Suprapubic skin (tissue), 4 donors: ENCODE measurements at regions not wholly inside any gene's neighbourhood (a gene's known extent, or its start where the extent isn't known, plus 50 kb on each side); places are given as distances from the start of the nearest gene placed in this dataset.

ENCODE experiments used
- DNase-seq, 2 donors: peaks; one replicate each; pipeline ENCODE4 v3.0.0-alpha.2; 2019; ENCODE audit warnings: low spot score in 2 of 2
- H3K27ac ChIP-seq: fragments of 200-600 bp; sonication (generic); one replicate; pipeline ENCODE4 v1.5.1; 2019
- H3K27me3 ChIP-seq: fragments of 200-600 bp; sonication (generic); one replicate; pipeline ENCODE4 v1.5.1; 2019
- H3K36me3 ChIP-seq: fragments of 200-600 bp; sonication (generic); one replicate; pipeline ENCODE4 v1.5.1; 2019
- H3K4me1 ChIP-seq: fragments of 200-600 bp; sonication (generic); one replicate; pipeline ENCODE4 v1.5.1; 2019
- H3K4me3 ChIP-seq: fragments of 200-600 bp; sonication (generic); one replicate; pipeline ENCODE4 v1.5.1; 2019; ENCODE audit warnings: mild to moderate bottlenecking
- H3K9me3 ChIP-seq: fragments of 200-600 bp; sonication (generic); one replicate; pipeline ENCODE4 v1.5.1; 2019
- EP300 ChIP-seq: sonication (generic); formaldehyde crosslinking; IDR thresholded peaks from one replicate; pipeline ENCODE4 v1.6.1; 2017; ENCODE audit warnings: antibody characterized with exemption
- POLR2A ChIP-seq, 2 donors: fragments of 450-650 bp; IDR thresholded peaks; one replicate each; pipeline ENCODE4 v1.6.1; 2017; ENCODE audit warnings: antibody characterized with exemption in 2 of 2, mild to moderate bottlenecking in 2 of 2, moderate library complexity in 2 of 2
- POLR2AphosphoS5 ChIP-seq, 3 donors: sonication (generic); formaldehyde crosslinking; IDR thresholded peaks; one replicate each; pipeline ENCODE4 v1.6.1; 2017; ENCODE audit warnings: antibody characterized with exemption in 3 of 3
- WGBS: methylation state at CpG from one replicate; pipeline ENCODE4 v1.1.5; 2018; 5-methylcytosine and 5-hydroxymethylcytosine counted together
- TF ChIP-seq, protein P1 (sequence below), 2 donors: fragments of 200-600 bp in 1 of 2; fragments of 450-650 bp in 1 of 2; sonication (generic) in 1 of 2; IDR thresholded peaks; one replicate each; pipeline ENCODE4 v1.5.1; 2016 to 2019; ENCODE audit warnings: antibody characterized with exemption in 2 of 2, mild to moderate bottlenecking in 1 of 2, moderate library complexity in 1 of 2

DNA sequence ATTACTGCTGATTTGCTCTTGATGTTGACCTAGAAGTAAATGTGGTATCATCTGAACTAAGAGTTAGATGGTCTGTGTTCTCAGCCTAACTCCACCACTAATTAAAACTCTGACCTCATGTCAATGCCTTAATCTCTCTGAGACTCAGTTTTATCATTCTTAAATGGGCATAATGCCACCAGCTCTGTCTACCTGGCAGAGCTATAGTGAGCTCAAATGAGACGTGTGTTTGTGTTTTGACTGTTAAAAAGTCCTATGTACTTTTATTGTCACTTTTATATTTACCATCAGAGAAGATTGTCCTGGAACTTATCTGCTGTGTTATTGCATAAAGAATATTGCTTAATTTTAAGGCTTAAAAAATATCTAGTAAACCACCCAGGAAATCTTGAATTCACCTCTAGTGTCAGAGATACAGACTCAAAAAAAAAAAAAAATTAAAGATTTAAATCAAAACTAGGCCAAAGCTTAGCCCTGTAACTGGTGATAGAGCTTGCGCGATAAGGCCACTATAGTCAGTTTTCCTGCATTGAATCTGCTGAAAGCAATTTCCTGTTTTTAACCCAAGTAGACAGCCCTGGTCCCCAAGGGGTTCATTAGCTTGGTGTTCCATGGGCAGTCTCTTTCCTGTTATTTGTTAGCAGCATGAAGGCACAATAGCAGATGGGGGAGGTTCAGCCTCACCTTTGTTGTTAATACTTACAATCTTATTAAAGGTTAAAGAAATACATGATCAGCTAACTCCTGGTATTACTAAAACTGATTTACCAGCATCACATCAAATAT lies 261.8 kb downstream of the ATP23 start:
- no peak for TF ChIP-seq POLR2AphosphoS5 (IDR thresholded peaks at IDR 0.05)
- TF ChIP-seq, protein P1, sequence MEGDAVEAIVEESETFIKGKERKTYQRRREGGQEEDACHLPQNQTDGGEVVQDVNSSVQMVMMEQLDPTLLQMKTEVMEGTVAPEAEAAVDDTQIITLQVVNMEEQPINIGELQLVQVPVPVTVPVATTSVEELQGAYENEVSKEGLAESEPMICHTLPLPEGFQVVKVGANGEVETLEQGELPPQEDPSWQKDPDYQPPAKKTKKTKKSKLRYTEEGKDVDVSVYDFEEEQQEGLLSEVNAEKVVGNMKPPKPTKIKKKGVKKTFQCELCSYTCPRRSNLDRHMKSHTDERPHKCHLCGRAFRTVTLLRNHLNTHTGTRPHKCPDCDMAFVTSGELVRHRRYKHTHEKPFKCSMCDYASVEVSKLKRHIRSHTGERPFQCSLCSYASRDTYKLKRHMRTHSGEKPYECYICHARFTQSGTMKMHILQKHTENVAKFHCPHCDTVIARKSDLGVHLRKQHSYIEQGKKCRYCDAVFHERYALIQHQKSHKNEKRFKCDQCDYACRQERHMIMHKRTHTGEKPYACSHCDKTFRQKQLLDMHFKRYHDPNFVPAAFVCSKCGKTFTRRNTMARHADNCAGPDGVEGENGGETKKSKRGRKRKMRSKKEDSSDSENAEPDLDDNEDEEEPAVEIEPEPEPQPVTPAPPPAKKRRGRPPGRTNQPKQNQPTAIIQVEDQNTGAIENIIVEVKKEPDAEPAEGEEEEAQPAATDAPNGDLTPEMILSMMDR (IDR thresholded peaks at IDR 0.05) = no peak
- H3K4me3 ChIP-seq = no peak overlapping the region
- no peak overlapping the region for H3K27ac ChIP-seq
- H3K4me1 ChIP-seq = no peaks in the 10 kb centered on the region
- no peaks in the 10 kb centered on the region for H3K27me3 ChIP-seq
- DNase-seq = no peak
- H3K36me3 ChIP-seq = no peaks in the 10 kb centered on the region
- WGBS = 67% methylated on average over 3 of the region's 3 CpGs
- H3K9me3 ChIP-seq = no peaks in the 10 kb centered on the region

DNA sequence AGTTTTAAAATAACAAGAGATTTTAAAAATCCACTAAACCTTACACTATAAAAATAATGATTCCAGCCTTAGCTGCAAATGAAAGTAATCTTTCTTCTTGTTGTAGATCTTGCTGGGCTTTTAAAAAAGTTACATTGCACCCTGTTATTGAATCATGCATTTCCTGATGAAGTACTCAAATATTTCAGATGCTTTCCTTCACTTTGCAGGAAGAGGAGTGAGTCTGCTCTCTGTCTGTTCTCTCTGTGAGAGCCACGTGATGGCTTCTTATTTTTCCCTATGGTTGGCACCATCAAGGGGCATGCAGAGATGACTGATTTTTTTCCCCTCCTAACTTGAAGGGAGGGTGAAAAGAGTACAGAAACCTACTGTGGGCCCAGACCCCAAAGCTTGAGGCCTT lies 262.7 kb downstream of the ATP23 start:
- WGBS = 35% methylated on average over 1 of the region's 1 CpG
- H3K4me1 ChIP-seq = no peaks in the 10 kb centered on the region

DNA sequence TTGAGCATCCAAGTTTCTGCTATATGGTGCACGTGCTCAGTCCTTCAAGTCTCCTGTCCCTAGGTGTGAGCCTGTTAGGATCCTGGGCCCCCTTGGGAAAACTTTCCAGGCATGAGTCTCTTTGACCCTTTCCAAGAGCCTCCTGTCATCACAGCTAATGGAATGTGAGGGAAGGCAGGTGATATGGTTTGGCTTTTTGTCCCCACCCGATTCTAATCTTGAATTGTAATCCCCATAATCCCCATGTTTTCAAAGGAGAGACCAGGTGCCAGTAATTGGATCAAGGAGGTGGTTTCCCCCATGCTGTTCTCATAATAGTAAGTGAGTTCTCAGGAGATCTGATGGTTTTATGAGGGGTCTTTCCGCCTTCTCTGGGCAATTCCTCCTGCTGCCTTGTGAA lies 265.5 kb downstream of the ATP23 start:
- H3K4me1 ChIP-seq = no peaks in the 10 kb centered on the region
- no peaks in the 10 kb centered on the region for H3K36me3 ChIP-seq
- H3K4me3 ChIP-seq = no peak overlapping the region
- no peak overlapping the region for H3K27ac ChIP-seq
- H3K27me3 ChIP-seq = no peaks in the 10 kb centered on the region
- no peaks in the 10 kb centered on the region for H3K9me3 ChIP-seq
- no peak for DNase-seq
- no peak for TF ChIP-seq POLR2A (IDR thresholded peaks at IDR 0.05)
- TF ChIP-seq POLR2AphosphoS5 (IDR thresholded peaks at IDR 0.05) = no peak
- no peak for TF ChIP-seq EP300
- TF ChIP-seq, protein P1 (IDR thresholded peaks at IDR 0.05) = no peak
- WGBS = 84% methylated on average over 3 of the region's 3 CpGs

More for the DNA sequence above, 262.7 kb downstream of the ATP23 start:
- Histone ChIP-seq H3K9me3 (no peaks in the 10 kb centered on the region), H3K27me3 (no peaks in the 10 kb centered on the region), H3K4me3 (no peak overlapping the region), H3K27ac (no peak overlapping the region), H3K36me3 (no peaks in the 10 kb centered on the region)
- TF ChIP-seq EP300 (no peak), POLR2AphosphoS5 (IDR thresholded peaks at IDR 0.05) (no peak), POLR2A (IDR thresholded peaks at IDR 0.05) (no peak)
- TF ChIP-seq, protein P1 (IDR thresholded peaks at IDR 0.05) = no peak
- no peak for DNase-seq

DNA sequence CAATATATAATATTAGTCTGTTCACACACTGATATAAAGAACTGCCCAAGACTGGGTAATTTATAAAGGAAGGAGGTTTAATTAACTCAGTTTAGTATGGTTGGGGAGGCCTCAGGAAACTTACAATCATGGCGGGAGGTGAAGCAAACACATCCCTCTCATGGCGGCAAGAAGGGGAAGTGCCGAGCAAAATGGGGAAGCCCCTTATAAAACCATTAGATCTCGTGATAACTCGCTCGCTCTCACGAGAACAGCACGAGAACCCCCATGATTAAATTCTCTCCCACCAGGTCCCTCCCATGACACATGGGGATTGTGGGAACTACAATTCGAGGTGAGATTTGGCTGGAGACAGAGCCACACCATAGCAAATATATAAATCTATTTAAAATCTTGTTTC lies 269.8 kb downstream of the ATP23 start:
- no peaks in the 10 kb centered on the region for H3K27me3 ChIP-seq
- no peak overlapping the region for H3K27ac ChIP-seq
- TF ChIP-seq EP300 = no peak
- TF ChIP-seq, protein P1 (IDR thresholded peaks at IDR 0.05) = no peak
- TF ChIP-seq POLR2AphosphoS5 (IDR thresholded peaks at IDR 0.05) = no peak
- no peak for TF ChIP-seq POLR2A (IDR thresholded peaks at IDR 0.05)
- 94% methylated on average over 9 of the region's 9 CpGs for WGBS
- H3K4me3 ChIP-seq = no peak overlapping the region
- no peaks in the 10 kb centered on the region for H3K4me1 ChIP-seq
- no peaks in the 10 kb centered on the region for H3K36me3 ChIP-seq
- H3K9me3 ChIP-seq = no peaks in the 10 kb centered on the region
- DNase-seq = no peak

DNA sequence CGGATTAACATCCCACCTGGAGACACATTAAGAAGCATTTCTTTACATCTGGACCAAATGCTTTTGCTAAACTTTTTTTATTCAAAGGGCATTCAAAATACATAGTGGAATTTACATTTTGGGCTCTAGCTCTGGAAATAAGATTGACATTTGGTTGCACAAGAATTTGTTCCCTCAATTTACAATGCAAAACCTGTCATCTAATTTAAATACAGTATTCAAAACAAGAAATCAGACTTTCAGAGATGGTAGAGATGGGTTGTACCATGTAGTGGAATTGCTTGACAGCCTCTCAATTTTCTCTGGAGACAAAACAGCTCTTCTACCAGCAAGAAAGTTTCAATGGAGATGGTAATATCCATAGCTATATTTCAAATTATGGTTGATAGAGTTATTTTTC lies 275.8 kb downstream of the ATP23 start:
- Histone ChIP-seq H3K9me3 (no peaks in the 10 kb centered on the region), H3K27me3 (no peaks in the 10 kb centered on the region), H3K4me1 (no peaks in the 10 kb centered on the region), H3K27ac (no peak overlapping the region), H3K4me3 (no peak overlapping the region), H3K36me3 (no peaks in the 10 kb centered on the region)
- WGBS = 83% methylated on average over 1 of the region's 1 CpG
- no peak for DNase-seq
- TF ChIP-seq POLR2AphosphoS5 (IDR thresholded peaks at IDR 0.05) (no peak), POLR2A (IDR thresholded peaks at IDR 0.05) (no peak), EP300 (no peak)
- TF ChIP-seq, protein P1 (IDR thresholded peaks at IDR 0.05) = no peak
